Skeletal muscle tissue (tissue), 3 donors: ENCODE measurements at regions not wholly inside any gene's neighbourhood (a gene's known extent, or its start where the extent isn't known, plus 50 kb on each side); places are given as distances from the start of the nearest gene placed in this dataset.
A peak's percentile ranks its signal among the peaks of the same experiment; 100 is the strongest.

Source experiments
- H3K27ac ChIP-seq: one replicate; pipeline ENCODE4 v1.7.0; 2013; ENCODE audit warnings: mild to moderate bottlenecking, low read depth, low read length, inconsistent platforms
- H3K27me3 ChIP-seq, 3 donors: one replicate each; pipeline ENCODE4 v1.7.0; 2013; ENCODE audit warnings: low read length in 3 of 3; ENCODE audit not compliant: control insufficient read depth in 3 of 3, insufficient read depth in 3 of 3
- H3K36me3 ChIP-seq, 3 donors: one replicate each; pipeline ENCODE4 v1.7.0; 2013; ENCODE audit warnings: low read length in 3 of 3; ENCODE audit not compliant: control insufficient read depth in 3 of 3, insufficient read depth in 3 of 3
- H3K4me1 ChIP-seq, 3 donors: one replicate each; pipeline ENCODE4 v1.7.0; 2013; ENCODE audit warnings: low read length in 3 of 3, mild to moderate bottlenecking in 3 of 3; ENCODE audit not compliant: control insufficient read depth in 3 of 3, insufficient read depth in 3 of 3
- H3K4me3 ChIP-seq, 3 donors: one replicate each; pipeline ENCODE4 v1.7.0; 2013; ENCODE audit warnings: low read length in 3 of 3
- H3K9ac ChIP-seq, 3 donors: one replicate each; pipeline ENCODE4 v1.7.0; 2013; ENCODE audit warnings: low read length in 3 of 3, mild to moderate bottlenecking in 3 of 3, moderate library complexity in 2 of 3, low read depth in 1 of 3
- H3K9me3 ChIP-seq, 3 donors: one replicate each; pipeline ENCODE4 v1.7.0; 2013; ENCODE audit warnings: low read length in 3 of 3; ENCODE audit not compliant: control insufficient read depth in 3 of 3
- donor health status: Osteomylitis.

DNA sequence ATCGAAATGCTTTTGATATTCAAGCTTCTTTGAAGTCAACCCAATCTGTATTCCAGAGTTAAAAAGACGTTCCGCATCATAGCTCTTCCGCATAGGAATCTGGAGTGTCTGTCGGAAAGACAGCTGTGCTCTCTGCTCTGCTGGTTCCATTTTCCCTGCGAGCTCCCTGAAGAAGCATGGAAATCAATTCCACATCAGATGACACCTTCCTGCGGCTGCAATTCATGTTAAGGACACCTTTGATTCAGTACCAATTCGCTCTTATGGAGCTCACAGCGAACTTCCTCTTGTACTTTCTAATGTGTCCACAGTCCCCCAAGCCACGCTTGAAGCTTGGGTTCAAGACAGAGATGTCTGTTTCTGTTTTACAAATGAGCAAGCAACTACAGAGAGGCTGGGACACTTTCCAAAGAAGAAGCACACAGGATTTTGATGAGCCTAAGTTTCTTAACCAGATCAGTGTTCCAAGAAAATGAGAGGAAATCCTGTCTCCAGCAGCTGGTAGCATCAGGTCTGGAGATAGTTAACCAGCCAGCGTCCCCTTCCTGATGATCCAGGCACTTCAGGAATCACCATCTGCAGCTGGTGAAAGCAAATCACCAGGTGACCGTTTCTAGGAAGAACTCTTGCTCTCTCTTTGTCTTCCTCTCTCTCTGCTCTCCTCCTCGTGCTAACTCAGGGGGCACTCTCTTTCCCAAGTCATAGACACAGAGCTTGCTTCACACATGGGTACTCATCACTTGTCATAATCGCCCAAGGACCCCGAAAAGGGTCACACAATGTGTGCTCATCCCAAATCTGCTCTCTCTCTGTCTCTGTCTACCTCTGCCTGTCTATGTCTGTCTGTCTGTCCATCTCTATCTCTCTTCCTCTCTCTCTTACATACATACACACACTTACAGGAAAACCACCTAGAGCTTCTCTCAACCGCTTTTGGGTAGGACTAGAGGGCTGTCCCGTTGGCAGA is 281.8 kb downstream of the FAM43A start:
- Histone ChIP-seq H3K4me3 (no peak overlapping the region), H3K4me1 (no peaks in the 10 kb centered on the region), H3K27me3 (peaks cover 0 to 4% (median 2%) of the 10 kb centered on the region in 3 donors), H3K9me3 (no peaks in the 10 kb centered on the region), H3K9ac (no peak overlapping the region), H3K27ac (no peak overlapping the region), H3K36me3 (no peaks in the 10 kb centered on the region)

DNA sequence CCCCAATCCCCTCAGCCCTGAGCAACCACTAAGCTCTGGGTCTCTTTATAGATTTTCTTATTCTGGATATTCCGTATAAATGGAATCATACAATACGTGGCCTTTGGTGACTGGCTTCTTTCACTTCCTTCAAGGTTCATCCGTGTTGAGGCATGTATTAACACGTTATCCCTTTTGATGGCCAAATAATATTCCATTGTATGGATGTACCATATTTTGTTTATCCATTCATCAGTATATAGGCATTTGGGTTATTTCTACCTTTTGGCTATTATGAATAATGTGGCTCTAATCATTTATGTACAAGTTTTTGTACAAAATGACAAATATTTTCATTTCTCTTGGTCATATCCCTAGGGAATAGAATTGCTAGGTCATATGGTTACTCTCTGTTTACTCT is 284.4 kb downstream of the FAM43A start:
- Histone ChIP-seq H3K4me1 (no peaks in the 10 kb centered on the region), H3K36me3 (no peaks in the 10 kb centered on the region), H3K9ac (no peak overlapping the region), H3K9me3 (no peaks in the 10 kb centered on the region), H3K27ac (no peak overlapping the region), H3K27me3 (peaks cover 0 to 4% (median 2%) of the 10 kb centered on the region in 3 donors), H3K4me3 (no peak overlapping the region)

DNA sequence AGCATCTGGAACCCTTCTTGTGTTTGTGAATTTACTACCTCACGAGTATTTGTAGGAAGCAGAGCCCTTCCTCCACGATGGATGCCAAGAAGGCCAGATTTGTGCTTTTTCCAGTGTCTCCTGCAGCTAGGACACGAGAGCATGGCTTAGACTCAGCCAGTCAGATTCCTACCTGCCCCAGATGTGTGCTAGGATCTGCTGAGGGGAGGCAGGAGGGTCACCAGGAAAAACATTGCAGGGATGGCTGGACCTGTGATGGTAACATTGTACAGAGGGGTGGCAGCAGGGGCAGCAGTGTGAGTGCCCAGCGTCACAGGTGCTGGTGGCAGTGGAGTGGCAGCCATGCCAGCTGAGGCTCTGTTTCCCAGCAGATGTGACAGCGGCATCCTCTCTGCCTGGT is 285.3 kb downstream of the FAM43A start:
- Histone ChIP-seq H3K9me3 (no peaks in the 10 kb centered on the region), H3K27me3 (peaks cover 0 to 4% (median 2%) of the 10 kb centered on the region in 3 donors), H3K36me3 (no peaks in the 10 kb centered on the region), H3K27ac (no peak overlapping the region), H3K9ac (no peak overlapping the region), H3K4me3 (no peak overlapping the region), H3K4me1 (peaks cover 0 to 1% (median 0%) of the 10 kb centered on the region in 3 donors)

DNA sequence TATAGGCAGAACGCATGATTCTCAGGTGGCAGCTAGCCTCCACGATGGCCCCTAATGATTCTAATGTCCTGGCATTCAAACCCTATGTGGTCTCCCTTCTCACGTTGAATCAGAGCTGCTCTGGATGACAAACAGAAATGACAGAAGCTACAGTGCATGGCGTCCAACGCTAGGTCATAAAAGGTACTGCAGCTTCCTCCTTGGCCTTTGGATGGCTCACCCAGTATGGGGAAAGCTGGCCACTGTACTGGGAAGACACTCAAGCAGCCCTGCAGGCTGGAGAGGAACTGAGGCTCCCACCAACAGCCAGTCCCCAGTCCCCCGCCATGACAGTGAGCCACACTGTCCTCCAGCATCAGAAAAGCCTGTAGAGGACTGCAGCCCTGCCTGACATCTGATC is 286.3 kb downstream of the FAM43A start:
- no peaks in the 10 kb centered on the region for H3K9me3 ChIP-seq
- no peak overlapping the region for H3K9ac ChIP-seq
- H3K27me3 ChIP-seq: peaks cover 0 to 2% (median 0%) of the 10 kb centered on the region in 3 donors
- H3K36me3 ChIP-seq: no peaks in the 10 kb centered on the region
- peaks cover 0 to 3% (median 0%) of the 10 kb centered on the region in 3 donors for H3K4me1 ChIP-seq
- H3K27ac ChIP-seq: no peak overlapping the region
- H3K4me3 ChIP-seq: no peak overlapping the region

DNA sequence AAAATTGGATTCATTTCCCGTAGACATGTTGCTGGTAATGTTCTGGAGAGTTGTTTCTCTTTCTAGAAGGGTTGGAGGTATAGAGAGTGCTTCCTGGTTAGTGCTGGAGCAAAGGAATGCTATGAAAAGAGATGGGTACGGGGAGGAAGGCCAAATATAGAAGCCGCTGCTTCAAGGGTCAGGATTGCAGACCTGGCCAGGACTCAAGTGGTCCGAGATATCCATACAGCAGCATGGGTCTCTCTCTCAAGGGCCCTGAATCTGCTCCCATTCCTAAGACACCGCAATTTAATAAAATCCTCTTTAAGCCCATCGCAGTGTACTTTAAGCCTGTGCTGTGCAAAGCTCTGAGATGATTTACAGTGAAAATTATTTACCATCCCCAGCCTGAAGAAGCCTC is 287.0 kb downstream of the FAM43A start:
- H3K9me3 ChIP-seq: no peaks in the 10 kb centered on the region
- no peaks in the 10 kb centered on the region for H3K36me3 ChIP-seq
- peaks cover 0 to 2% (median 0%) of the 10 kb centered on the region in 3 donors for H3K27me3 ChIP-seq
- no peak overlapping the region for H3K9ac ChIP-seq
- H3K4me3 ChIP-seq: no peak overlapping the region
- H3K4me1 ChIP-seq: peaks cover 0 to 3% (median 0%) of the 10 kb centered on the region in 3 donors
- no peak overlapping the region for H3K27ac ChIP-seq

DNA sequence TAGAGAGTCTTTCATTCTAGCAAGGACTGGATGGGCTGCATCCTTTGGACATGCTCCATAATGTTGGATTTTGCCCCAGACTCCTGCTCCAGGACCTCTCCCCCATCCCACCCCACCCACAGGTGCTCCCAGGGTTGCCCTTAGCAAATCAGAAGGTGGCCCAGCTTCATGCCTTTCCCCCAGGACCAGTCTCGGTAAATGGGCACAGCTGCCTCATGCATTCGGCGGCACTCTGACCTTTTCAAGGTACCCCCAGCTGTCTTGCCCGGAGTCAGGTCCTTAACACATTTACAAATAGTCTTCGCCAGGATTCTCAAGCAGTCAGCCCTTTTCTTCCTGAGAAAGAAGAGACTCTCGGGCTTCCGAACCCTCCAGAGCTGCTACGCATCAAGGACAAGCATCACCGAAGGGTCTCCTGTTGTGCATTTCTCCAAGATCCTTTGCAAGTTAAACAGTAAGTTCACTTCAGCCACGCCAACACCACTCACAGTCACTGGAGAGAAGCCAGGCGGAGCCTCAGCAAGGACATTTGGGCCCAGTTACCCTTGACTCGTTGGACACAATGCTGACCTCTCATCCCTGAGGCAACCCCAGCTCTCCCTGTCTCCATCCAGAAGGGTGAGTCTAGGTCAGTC is 287.8 kb downstream of the FAM43A start:
- Histone ChIP-seq H3K27me3 (peaks cover 0 to 2% (median 0%) of the 10 kb centered on the region in 3 donors), H3K4me3 (no peak overlapping the region), H3K4me1 (peaks cover 0 to 3% (median 0%) of the 10 kb centered on the region in 3 donors), H3K9ac (no peak overlapping the region), H3K27ac (no peak overlapping the region), H3K36me3 (no peaks in the 10 kb centered on the region), H3K9me3 (no peaks in the 10 kb centered on the region)

DNA sequence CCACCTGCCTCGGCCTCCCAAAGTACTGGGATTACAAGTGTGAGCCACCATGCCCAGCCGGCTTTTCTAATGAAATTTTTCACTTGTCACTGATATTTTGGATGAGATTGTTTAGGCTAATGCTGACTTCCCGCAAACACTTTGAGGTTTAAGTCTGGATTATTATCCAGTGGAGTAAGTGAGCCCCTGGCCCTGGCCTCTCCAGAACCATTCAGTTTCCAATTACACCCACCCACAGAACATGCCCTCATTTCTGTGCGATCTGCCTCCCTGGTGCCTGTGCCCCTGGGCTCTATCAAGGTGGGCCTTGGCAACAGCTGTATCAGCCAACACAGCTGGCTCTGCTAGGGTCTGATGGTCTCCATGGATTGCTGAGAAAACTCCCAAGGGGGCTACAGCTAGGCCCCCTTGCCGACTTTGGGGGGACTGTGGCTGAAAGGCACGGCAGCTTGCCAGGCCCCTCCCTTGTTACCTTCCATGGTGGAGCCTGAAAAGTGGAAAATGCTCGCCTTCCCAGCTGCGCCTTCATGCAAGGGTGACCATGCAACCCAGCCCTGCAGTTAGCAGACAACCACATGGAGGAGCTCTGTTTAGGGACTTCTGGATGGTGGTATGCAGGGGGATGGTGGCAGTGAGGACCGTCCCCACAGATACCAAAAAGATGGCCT is 288.9 kb downstream of the FAM43A start:
- Histone ChIP-seq H3K9ac (no peak overlapping the region), H3K36me3 (no peaks in the 10 kb centered on the region), H3K4me1 (peaks cover 0 to 3% (median 0%) of the 10 kb centered on the region in 3 donors)

DNA sequence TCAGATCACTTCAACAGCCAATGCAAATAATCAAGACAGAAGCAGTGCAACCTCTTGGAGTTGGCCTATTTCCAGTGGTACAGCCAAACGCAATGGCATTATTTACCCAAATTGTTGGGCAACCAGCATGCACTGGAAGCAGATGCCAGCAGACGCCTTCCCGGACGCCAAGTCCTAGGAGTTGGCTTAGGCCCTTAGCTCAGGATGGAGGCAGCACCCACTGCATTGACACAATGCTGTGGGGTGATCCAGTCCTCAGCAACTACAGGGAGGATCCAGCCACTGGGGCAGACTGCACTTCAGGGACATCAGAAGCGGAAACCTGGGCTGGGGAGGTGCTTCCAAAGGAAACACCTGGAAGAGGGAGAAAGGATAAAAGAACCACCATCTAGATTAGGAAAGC is 290.4 kb downstream of the FAM43A start:
- H3K27ac ChIP-seq: no peak overlapping the region
- H3K4me1 ChIP-seq: peaks cover 0 to 3% (median 0%) of the 10 kb centered on the region in 3 donors

More for the DNA sequence above, 288.9 kb downstream of the FAM43A start:
- peaks cover 0 to 2% (median 0%) of the 10 kb centered on the region in 3 donors for H3K27me3 ChIP-seq
- no peaks in the 10 kb centered on the region for H3K9me3 ChIP-seq
- no peak overlapping the region for H3K27ac ChIP-seq
- H3K4me3 ChIP-seq: no peak overlapping the region

DNA sequence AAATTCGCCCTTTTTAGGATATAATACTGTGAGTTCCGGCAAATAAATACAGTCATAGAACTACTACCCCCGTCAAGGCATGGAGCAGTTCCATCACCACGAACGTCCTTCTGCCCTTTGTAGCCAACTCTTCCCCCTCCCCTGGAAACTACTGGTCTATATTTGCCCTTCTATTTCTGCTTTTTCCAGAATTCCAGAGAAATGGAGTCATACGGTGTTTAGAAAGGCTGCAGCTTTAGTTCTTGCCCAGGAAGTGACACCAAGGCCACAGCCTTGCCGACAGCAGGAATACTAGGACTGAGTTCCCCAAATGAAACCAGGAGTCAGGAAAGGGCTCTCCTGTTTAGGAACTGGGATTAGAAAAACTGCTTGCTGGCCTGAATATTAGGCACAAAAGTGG is 291.2 kb downstream of the FAM43A start:
- Histone ChIP-seq H3K4me1 (peaks cover 0 to 3% (median 0%) of the 10 kb centered on the region in 3 donors), H3K4me3 (no peak overlapping the region), H3K27ac (no peak overlapping the region), H3K9me3 (no peaks in the 10 kb centered on the region), H3K36me3 (no peaks in the 10 kb centered on the region), H3K27me3 (no peaks in the 10 kb centered on the region), H3K9ac (no peak overlapping the region)

More for the DNA sequence above, 290.4 kb downstream of the FAM43A start:
- no peak overlapping the region for H3K9ac ChIP-seq
- no peaks in the 10 kb centered on the region for H3K36me3 ChIP-seq
- H3K9me3 ChIP-seq: no peaks in the 10 kb centered on the region
- peak overlapping the region in 1 of 3 donors; percentile 45 for H3K4me3 ChIP-seq
- H3K27me3 ChIP-seq: peaks cover 0 to under 1% (median 0%) of the 10 kb centered on the region in 3 donors
